ENCODE measurements at regions not wholly inside any gene's neighbourhood (a gene's known extent, or its start where the extent isn't known, plus 50 kb on each side); places are given as distances from the start of the nearest gene placed in this dataset.

DNA sequence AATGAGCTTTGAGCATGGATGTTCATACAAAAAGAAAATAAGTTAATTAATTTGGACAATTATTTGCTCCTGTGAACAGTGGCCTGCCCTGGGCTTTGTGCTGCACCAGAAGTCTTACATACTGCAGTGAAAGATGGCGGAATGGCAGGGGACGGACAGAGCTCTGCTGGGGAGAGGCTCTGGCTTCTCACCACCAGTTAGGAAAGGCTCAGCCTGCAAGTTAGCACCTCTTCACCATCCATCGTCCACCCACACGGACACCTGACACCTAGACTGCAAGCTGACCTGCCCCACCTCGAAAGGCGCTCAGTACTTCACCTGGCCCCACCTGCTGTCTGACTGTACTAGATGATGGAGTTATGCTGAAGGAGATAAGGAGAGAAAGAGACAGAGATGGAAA is 203.9 kb upstream of the IRS2 start:
- no peaks in the 10 kb centered on the region for H3K27me3 ChIP-seq (ENCODE audit: control insufficient read depth in 2 of 2, insufficient read depth in 2 of 2, low read length in 2 of 2)
- no peaks in the 10 kb centered on the region for H4K20me1 ChIP-seq (replicated peaks; ENCODE audit: control insufficient read depth, insufficient read depth, low read length)
- no peaks in the 10 kb centered on the region for H3K9me3 ChIP-seq (replicated peaks; ENCODE audit: control insufficient read depth, insufficient read depth, low read depth, low read length)
- no peaks in the 10 kb centered on the region for H3K4me1 ChIP-seq (replicated peaks in 1 of 2; ENCODE audit: control insufficient read depth in 2 of 2, insufficient read depth in 2 of 2, low read length in 2 of 2)
- H3K9ac ChIP-seq (ENCODE audit: insufficient read depth in 1 of 2, low read depth in 2 of 2, low read length in 2 of 2), result no peak overlapping the region
- ChIA-PET CTCF (ENCODE audit: low intra/inter-chr PET ratio) (no interaction called here), POLR2A (no interaction called here)
- H3K27ac ChIP-seq (ENCODE audit: extremely low read depth, low read depth, low read length), result no peak overlapping the region
- in situ Hi-C loops (cut with MboI), result no loop called here
- H3K36me3 ChIP-seq (ENCODE audit: control insufficient read depth, insufficient read depth, low read length), result no peaks in the 10 kb centered on the region
- H3K4me2 ChIP-seq (ENCODE audit: insufficient read depth, low read length), result no peak overlapping the region
- no peak for FAIRE-seq
- no peak overlapping the region for H2AFZ ChIP-seq (ENCODE audit: low read depth, low read length)
- no TSS peak for BruUV-seq (replicated peaks)
- intact Hi-C loops (cut with micrococcal nuclease), result no loop called here
- H3K79me2 ChIP-seq (ENCODE audit: control insufficient read depth, insufficient read depth, low read length), result no peaks in the 10 kb centered on the region
- no peak overlapping the region for H3K4me3 ChIP-seq
- no peak for DNase-seq (ENCODE audit: extremely low read depth in 1 of 4, low spot score in 3 of 4)
- no peaks in the 10 kb centered on the region for H3K9me1 ChIP-seq (ENCODE audit: control insufficient read depth, insufficient read depth, low read length)
- no peak for ATAC-seq
- WGBS (ENCODE audit: insufficient coverage, low coverage, missing lambda C conversion rate), result 0% methylated on average over 5 of the region's 6 CpGs
- TF ChIP-seq STAT5A (IDR thresholded peaks at IDR 0.05; ENCODE audit: borderline replicate concordance, low read length), result no peak
- TF ChIP-seq, protein P1, sequence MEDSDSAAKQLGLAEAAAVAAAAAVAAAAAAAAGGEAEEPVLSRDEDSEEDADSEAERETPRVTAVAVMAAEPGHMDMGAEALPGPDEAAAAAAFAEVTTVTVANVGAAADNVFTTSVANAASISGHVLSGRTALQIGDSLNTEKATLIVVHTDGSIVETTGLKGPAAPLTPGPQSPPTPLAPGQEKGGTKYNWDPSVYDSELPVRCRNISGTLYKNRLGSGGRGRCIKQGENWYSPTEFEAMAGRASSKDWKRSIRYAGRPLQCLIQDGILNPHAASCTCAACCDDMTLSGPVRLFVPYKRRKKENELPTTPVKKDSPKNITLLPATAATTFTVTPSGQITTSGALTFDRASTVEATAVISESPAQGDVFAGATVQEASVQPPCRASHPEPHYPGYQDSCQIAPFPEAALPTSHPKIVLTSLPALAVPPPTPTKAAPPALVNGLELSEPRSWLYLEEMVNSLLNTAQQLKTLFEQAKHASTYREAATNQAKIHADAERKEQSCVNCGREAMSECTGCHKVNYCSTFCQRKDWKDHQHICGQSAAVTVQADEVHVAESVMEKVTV (CRISPR knock-in tag; IDR thresholded peaks at IDR 0.05), result no peak
- no peak for TF ChIP-seq NCOA6 (IDR thresholded peaks at IDR 0.05)
- TF ChIP-seq, protein P2, sequence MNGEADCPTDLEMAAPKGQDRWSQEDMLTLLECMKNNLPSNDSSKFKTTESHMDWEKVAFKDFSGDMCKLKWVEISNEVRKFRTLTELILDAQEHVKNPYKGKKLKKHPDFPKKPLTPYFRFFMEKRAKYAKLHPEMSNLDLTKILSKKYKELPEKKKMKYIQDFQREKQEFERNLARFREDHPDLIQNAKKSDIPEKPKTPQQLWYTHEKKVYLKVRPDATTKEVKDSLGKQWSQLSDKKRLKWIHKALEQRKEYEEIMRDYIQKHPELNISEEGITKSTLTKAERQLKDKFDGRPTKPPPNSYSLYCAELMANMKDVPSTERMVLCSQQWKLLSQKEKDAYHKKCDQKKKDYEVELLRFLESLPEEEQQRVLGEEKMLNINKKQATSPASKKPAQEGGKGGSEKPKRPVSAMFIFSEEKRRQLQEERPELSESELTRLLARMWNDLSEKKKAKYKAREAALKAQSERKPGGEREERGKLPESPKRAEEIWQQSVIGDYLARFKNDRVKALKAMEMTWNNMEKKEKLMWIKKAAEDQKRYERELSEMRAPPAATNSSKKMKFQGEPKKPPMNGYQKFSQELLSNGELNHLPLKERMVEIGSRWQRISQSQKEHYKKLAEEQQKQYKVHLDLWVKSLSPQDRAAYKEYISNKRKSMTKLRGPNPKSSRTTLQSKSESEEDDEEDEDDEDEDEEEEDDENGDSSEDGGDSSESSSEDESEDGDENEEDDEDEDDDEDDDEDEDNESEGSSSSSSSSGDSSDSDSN (IDR thresholded peaks at IDR 0.05; ENCODE audit: borderline replicate concordance in 1 of 2, low read depth in 2 of 2, low read length in 2 of 2), result no peak
- no peak for TF ChIP-seq HNRNPL (IDR thresholded peaks at IDR 0.05; ENCODE audit: low read depth, low read length)
- TF ChIP-seq, protein P3, sequence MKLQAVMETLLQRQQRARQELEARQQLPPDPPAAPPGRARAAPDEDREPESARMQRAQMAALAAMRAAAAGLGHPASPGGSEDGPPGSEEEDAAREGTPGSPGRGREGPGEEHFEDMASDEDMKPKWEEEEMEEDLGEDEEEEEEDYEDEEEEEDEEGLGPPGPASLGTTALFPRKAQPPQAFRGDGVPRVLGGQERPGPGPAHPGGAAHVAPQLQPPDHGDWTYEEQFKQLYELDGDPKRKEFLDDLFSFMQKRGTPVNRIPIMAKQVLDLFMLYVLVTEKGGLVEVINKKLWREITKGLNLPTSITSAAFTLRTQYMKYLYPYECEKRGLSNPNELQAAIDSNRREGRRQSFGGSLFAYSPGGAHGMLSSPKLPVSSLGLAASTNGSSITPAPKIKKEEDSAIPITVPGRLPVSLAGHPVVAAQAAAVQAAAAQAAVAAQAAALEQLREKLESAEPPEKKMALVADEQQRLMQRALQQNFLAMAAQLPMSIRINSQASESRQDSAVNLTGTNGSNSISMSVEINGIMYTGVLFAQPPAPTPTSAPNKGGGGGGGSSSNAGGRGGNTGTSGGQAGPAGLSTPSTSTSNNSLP (IDR thresholded peaks at IDR 0.05; ENCODE audit: borderline replicate concordance, low read depth, low read length), result no peak
- TF ChIP-seq, protein P4, sequence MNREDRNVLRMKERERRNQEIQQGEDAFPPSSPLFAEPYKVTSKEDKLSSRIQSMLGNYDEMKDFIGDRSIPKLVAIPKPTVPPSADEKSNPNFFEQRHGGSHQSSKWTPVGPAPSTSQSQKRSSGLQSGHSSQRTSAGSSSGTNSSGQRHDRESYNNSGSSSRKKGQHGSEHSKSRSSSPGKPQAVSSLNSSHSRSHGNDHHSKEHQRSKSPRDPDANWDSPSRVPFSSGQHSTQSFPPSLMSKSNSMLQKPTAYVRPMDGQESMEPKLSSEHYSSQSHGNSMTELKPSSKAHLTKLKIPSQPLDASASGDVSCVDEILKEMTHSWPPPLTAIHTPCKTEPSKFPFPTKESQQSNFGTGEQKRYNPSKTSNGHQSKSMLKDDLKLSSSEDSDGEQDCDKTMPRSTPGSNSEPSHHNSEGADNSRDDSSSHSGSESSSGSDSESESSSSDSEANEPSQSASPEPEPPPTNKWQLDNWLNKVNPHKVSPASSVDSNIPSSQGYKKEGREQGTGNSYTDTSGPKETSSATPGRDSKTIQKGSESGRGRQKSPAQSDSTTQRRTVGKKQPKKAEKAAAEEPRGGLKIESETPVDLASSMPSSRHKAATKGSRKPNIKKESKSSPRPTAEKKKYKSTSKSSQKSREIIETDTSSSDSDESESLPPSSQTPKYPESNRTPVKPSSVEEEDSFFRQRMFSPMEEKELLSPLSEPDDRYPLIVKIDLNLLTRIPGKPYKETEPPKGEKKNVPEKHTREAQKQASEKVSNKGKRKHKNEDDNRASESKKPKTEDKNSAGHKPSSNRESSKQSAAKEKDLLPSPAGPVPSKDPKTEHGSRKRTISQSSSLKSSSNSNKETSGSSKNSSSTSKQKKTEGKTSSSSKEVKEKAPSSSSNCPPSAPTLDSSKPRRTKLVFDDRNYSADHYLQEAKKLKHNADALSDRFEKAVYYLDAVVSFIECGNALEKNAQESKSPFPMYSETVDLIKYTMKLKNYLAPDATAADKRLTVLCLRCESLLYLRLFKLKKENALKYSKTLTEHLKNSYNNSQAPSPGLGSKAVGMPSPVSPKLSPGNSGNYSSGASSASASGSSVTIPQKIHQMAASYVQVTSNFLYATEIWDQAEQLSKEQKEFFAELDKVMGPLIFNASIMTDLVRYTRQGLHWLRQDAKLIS (CRISPR knock-in tag; IDR thresholded peaks at IDR 0.05), result no peak
- no peak for TF ChIP-seq SAP30 (IDR thresholded peaks at IDR 0.05; ENCODE audit: borderline replicate concordance, insufficient read depth, low read depth, low read length, poor library complexity, severe bottlenecking)
- TF ChIP-seq, protein P5, sequence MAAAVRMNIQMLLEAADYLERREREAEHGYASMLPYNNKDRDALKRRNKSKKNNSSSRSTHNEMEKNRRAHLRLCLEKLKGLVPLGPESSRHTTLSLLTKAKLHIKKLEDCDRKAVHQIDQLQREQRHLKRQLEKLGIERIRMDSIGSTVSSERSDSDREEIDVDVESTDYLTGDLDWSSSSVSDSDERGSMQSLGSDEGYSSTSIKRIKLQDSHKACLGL (CRISPR knock-in tag; IDR thresholded peaks at IDR 0.05; ENCODE audit: borderline replicate concordance, poor library complexity, severe bottlenecking), result no peak
- TF ChIP-seq ZNF324 (CRISPR knock-in tag; IDR thresholded peaks at IDR 0.05), result no peak
- TF ChIP-seq CTBP1 (IDR thresholded peaks at IDR 0.05; ENCODE audit: borderline replicate concordance), result no peak
- TF ChIP-seq HNRNPUL1 (IDR thresholded peaks at IDR 0.05; ENCODE audit: low read length), result no peak
- TF ChIP-seq HDAC6 (IDR thresholded peaks at IDR 0.05; ENCODE audit: low read depth, low read length), result no peak
